CD4-positive, alpha-beta T cell treated with Interleukin-17A for 1 hour (primary cell): ENCODE measurements at regions not wholly inside any gene's neighbourhood (a gene's known extent, or its start where the extent isn't known, plus 50 kb on each side); places are given as distances from the start of the nearest gene placed in this dataset.
"Not testable (repeated sequence)": the region's sequence is repeated elsewhere in the genome, so short reads cannot be mapped to it uniquely, and the experiment has no call there.

Source experiments
- DNase-seq: peaks from one replicate; pipeline ENCODE4 v3.0.0-alpha.2; 2020

DNA sequence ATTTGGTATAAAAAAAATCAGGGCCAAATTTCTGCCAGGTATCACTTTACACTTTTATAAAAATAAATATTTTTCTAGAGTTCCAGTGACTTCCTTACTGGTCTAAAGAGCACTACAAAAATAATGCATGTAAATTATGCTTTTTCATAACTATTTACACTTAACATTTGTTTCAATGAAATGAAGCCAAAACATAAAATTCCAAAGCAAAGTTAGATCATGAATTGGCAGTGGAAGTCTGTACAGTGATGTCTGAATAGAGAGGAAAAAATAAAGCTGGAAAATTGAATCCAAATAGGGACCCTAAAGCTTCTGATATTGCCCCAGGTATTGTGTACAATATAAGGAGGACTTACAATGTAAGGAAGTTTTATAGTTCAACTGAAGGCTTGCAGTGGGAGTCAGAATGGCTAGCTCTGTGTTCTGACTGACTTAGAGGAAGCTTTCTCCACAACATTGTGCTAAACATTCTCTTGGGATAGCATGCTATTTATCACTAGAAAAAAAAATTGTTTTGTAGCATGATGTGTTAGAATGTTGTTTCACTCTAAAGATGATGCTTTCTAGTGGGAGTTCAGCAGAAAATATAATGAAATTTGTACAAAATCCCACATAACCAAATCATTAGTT lies 288.2 kb upstream of the UGT8 start:
- no peak for DNase-seq

DNA sequence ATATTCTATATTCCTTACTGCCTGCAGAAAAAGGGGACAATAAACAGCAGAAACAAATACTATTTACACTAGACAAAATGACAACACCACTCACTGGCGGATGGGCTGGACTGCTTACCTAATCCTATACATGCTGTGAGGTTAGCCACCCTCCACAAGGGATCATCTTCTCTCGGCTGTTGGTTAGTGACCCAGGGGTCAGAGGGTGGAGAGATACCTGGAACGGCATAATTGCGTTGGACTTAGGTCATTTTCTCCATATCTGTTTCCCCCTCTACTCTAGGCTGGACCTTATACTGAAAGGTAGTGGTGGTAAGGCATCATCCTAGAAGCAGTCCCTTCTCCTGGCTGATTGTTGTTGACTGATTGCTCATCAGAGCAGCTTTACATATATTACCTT lies 286.8 kb upstream of the UGT8 start:
- no peak for DNase-seq

DNA sequence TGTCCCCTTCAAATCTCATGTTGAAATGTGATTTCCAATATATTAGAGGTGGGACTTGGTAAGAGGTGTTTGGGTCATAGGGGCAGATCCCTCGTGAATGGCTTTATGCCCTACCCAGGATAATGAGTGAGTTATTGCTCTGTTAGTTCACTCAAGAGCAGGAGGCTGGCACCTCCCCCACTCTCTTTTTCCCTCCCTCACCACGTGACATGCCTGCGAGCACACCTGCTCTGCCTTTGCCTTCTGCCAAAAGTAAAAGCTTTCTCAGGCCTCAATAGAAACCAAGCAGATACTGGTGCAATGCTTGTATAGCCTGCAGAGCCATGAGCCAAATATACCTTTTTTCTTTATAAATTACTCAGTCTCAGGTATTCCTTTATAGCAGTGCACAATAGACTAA lies 286.3 kb upstream of the UGT8 start:
- no peak for DNase-seq

DNA sequence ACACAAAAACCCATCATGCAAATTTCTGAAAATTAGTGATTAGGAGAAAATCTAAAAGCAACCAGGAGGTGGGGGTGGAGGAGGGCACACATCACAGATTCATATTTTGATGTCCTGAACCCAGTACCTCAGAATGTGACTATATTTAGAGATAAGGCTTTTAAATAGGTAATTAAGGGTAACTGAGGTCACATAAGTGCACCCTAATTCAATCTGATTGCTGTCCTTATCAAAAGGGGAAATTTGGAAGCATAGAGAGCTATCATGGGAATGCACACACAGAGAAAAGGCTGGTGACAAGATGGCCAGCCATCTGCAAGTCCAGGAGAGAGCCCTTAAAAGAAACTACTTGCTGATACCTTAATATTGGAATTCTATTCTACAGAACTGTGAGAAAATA lies 281.8 kb upstream of the UGT8 start:
- DNase-seq, result no peak

DNA sequence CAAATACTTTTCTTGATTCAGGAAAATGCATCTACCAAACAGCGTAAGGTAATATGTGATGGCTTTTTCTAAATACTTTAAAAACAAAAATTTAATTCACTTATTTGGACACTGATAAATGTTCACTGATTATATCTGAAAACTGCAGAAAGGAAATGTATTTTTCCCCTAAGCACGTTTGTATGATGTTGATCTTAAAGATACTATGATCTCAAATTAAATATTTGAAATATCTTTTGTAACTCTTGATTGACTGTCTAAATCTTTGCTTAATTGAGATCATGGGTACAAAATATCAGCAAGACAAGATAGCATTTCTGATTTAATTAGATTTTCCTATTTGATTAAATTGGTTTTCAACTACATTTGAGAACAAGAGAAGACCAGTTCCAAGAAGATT lies 281.0 kb upstream of the UGT8 start:
- no peak for DNase-seq

DNA sequence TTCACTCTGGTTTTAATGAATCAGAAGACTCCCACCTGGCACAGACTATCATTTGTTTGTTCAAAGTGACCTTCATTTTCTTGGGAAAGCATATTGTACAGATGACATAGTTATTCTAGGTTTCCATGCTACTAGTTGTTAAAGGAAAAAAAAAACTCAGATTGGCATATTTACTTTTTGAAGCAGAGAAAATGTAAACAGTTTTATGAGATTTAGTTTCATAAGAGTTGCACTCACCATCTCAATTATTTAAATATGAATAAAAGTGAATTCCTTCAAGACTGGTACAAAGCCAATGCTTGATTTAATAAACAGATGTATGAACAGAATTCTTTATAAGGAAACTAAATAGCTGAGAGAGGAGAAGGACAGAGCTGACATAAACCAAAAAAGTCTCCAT lies 280.3 kb upstream of the UGT8 start:
- DNase-seq, result no peak

DNA sequence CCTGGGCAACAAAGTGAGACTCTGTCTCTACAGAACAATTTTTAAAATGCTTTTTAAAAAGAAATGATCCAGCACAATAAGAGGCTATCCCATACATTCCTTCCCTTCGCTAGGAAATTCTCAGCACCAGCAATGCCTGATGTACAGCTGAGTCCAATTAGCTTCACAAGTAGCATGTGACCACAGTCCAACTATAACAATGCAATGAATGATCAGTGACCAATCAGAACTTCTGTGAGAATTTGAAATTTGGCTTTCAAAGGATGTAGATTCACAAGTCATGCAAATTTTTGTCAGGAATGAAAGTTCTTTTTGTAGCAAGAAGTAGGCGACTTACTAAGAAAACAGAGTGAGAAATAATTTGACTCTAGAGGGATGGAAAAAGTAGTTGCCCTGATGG lies 278.5 kb upstream of the UGT8 start:
- DNase-seq, result no peak

DNA sequence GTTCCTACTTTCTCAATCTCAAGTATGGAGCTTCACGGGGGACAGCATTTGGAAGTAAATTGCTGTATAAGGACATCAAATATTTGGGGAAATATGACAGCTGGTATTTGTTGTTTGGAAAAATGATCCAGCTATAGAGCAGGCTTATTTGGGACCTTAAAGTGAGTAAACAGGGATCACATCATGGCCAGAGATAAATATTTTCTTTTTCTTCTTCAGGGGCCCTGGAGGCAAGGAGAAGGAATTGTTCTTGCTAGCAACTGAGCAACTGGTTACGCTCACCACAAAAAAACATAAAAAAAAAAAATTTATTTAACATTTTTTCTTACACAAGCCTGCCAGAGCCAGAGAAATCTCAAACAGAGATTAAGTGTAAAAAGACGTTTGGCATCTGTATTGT lies 277.2 kb upstream of the UGT8 start:
- no peak for DNase-seq

DNA sequence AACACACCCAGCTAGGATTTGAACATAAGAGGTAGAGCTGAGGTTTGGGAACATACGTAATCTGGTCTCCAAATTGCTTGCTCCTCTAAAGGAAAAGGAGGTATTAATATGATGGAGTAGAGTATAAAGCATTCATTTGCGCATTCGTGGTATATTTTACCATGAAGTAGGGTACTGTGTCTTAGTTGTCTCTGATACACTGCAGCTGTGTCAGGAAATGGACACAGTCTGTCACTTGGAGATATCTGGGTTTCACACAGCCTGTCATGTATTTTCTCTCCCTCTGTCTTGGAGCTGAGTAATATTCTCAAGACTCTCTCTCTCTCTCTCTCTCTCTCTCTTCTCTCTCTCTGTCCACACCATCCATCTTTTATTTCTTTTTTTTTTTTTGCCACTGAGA lies 274.8 kb upstream of the UGT8 start:
- DNase-seq, result no peak

DNA sequence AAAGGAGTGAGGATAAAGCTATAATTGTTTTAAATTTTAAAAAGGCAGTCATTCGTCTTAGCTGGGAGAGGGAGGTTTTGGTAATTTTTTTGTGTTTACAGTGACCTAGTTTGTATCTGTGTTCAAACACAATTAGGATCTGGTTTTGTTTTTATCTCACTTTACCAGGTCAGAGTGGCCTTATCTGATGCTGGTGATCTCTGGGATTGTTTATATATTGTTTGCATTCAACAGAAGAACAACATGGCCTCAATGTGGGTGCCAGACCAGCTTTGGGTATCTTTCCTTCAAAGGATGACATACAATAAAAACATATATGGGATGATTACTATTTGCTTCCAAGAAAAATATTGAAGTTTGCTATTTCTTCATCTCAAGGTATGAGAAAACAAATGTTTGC lies 272.2 kb upstream of the UGT8 start:
- DNase-seq, result no peak

DNA sequence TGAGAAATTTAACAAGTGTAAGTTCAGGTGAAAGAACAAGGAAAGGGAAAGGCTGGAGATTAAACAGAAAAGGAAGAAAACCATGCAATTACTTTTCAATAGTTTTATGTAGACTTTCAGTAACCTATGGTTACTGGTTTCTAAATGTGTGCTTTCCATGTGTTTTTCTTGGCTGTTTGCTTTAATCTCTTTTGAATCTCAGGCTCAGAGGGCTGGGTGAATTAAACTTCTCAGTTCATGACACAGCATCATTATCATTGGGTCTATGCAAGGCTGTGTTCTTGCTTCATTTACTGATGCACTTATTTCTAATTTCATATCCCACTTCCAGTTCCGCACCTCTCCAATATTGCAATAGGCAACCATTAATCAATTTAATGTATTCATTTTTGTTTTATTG lies 266.5 kb upstream of the UGT8 start:
- no peak for DNase-seq

DNA sequence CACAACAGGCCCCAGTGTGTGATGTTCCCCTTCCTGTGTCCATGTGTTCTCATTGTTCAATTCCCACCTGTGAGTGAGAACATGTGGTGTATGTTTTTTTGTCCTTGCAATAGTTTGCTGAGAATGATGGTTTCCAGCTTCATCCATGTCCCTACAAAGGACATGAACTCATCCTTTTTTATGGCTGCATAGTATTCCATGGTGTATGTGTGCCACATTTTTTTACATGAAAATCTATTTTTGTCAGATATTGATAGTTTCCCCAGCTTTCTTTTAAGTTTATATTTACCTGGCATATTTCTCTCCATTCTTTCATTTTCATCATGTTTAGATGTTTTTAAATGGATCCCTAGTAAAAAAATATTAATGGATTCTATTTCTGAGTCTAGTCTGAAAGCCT lies 264.2 kb upstream of the UGT8 start:
- not testable (repeated sequence) for DNase-seq

DNA sequence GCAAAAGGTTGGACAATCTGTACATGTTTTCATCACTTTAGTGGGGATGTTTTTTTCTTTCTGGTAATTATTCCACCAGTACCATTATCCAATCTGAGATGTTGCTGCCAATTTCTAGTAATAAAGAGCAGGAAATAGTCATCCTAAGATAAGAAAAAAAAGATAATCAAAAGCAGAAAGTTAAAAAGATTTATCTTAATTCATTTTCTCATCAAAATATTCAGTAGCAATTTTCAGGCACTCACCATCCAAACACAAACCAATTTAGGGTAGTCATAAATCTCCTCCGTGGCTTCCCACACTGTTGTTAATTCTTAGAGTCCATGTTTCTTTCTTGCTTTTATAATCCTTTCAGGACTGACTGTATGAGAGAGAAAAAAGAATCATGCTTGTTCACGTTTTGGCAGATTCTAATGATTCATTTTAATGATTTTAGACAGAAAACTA lies 263.7 kb upstream of the UGT8 start:
- no peak for DNase-seq

DNA sequence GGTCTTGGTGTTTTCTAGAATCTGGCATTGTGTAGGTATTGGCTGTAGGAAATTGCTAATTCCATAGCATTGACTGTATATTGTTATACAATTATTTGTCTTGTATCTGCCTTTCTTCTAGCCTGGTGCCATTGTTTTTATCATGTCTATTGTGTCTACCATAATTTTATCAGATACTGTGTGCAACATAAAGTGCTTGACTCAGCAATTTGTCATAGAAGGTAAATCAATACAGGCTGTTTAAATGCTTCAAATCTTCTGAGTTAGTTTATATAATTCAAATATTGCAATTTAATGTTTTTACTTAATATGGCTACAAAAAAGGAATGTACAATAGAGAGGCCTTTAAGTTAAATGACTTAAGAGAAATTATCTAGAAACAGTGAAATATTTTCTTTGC lies 263.3 kb upstream of the UGT8 start:
- DNase-seq, result no peak

DNA sequence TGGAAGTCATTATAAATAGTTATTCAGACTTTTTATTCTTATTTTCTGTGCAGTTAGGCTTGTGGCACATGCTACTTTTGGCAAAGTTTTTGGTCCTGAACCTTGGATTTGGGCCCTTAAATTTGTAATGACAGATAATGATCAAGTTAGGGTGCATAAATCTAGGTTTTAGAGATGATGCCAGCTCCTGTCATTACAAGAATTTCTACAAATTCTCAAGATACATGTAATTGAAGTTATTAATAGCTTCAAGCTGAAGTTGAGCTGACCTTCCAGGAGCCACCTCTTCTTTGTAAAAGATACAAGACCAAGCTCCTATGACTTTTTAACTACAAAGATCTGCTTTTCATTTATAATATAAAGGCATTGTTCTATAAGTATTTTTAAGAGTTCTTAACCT lies 255.6 kb upstream of the UGT8 start:
- no peak for DNase-seq

DNA sequence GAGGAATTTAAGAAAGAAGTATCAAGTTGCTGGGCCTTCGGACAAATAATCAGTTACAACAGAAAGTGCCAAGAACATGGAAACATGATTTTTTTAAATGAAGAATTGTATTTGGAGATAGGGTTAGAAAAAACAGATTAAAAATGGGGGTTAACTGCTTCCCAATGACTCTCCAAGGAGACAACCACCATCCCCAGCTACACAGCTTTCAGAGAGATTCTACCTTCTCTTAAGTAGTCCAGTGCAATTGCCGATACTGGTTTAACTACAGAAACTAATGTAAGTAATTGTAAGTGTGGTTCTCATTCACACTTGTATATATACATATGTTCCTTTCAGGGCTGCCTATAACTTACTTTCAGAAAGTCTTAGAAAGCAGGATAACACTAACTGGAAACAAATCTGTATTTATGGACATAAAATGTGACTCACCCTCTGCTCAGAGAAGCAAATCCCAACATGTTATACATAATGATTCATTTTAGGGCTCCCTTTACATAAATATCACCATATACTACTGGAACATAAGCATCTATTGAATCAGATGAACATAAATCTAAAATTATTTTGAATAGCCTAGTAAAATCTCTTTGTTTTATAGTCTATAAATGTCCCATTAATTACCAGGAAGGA lies 248.9 kb upstream of the UGT8 start:
- DNase-seq, result no peak

DNA sequence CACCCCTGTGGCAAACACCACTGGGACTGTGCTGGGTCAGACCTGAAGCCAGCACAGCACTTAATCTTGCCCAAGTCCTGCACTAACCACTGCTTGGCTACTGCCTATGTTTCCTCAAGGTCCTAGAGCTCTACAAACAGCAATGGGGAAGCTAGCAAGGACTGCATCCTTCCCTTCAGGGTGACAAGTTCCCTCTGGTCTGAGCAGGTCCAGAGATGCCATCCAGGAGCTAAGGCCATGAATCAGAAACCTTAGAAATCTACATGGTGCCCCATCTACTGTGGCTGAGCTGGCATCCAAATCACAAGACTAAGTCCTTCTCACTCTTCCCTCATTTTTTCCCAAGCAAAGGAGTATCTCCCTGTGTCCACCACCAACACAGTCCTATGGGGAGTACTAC lies 239.7 kb upstream of the UGT8 start:
- DNase-seq, result no peak

DNA sequence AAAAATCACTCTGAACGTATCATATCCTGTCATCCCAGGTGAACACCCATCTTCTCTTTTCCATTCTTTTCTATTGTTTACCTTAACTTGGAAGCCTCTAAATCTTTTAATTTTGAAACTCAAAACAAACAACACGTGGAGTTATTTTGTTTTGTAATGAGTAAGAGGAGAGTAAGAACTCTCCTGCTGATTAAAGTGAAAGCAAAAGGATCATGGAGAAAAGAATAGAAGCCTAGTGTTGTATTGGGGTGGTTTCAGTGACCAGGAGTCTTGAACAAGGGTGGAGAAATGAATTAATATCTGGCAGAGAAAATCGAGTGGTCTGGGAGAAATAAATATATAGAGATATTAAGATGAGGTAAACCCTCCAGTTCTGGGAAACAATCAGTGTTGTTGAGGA lies 237.4 kb upstream of the UGT8 start:
- no peak for DNase-seq

DNA sequence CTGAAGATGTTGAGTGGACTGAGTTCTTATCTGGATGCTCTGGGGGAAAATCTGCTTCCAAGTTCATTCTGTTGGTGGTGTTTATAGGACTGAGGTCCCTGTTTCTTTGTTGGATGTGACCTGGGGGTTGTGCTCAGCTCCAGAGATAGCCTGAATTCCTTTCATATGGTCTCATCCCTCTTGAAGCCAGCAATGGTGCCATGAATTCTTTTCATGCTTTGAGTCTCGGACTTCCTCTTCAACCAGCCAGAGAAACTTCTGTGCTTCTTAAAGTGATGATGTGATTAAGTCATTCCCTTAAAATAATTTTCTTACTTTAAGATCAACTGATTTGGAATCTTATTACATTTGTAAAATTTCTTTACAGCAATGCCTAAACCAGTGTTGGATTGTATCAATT lies 233.8 kb upstream of the UGT8 start:
- DNase-seq, result no peak

DNA sequence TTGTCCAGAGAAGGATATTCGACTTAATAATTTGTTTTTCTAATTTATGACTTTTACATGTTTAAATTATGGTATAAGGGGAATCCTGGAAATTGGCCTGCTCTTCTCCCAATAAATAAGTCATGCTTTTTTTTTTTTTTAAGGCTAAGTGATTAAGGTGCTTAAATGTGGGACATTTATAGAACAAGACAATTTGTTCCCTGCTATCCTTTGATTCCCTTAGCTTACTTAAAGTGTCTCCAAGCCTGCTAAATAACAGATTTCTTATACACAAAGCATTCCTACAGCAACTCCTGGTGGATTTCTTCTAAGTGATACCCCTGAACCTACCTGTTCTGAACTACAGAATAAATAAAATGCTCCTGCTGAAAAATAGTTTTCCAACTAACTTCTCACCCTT lies 233.0 kb upstream of the UGT8 start:
- DNase-seq, result no peak

DNA sequence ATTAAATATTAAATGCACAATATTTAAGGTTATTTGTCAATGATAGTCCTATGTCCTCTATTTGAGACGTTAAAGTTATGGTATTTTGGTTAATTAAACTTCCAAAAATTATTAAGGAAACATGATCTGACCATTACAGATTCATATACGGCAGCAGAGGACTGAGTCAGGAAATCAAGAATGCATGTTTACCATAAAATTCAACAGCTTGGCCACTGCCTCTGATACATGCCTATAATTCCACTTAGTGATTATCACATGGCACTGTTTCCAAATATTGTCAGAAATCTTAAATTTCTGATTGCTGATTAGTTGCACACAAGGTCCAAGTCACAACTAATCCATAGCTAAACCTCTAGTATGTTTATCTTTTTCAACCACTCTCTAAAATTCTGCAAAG lies 232.2 kb upstream of the UGT8 start:
- no peak for DNase-seq

DNA sequence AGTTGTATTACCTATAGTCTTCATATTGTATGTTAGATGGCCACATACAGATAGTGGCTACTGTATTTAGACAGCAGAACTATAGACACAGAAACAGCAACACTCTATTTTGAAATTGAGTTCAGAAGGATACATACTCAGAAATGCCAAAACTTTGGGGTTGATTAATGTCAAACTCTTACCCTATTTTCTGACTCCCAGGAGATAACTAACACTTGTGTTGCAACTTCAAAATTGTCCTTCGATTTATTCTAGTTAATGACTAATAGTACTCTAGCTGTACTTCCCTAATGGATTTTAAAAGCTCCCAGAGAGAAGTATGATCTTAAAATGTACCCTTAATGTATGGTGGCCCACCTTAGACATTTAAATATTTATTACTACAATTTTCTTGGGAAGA lies 229.9 kb upstream of the UGT8 start:
- DNase-seq, result no peak

DNA sequence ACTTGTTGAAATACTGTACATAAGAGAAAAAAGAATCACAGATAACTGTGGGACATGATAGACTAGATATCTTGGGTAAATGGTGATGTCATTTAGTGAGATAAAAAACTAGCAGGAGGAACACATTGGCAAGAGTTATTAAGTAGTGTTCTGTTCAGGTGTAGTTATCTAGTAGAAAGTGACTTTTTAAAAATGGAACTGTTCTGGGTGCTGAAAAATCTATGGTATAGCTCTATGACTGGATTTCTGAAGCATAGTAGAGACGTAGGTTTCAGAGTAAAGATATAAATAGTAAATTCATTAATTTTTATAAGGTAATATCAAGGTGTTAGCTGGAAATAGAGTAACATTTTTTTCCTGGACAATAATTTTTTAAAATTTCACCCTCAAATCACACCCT lies 225.1 kb upstream of the UGT8 start:
- DNase-seq, result no peak

DNA sequence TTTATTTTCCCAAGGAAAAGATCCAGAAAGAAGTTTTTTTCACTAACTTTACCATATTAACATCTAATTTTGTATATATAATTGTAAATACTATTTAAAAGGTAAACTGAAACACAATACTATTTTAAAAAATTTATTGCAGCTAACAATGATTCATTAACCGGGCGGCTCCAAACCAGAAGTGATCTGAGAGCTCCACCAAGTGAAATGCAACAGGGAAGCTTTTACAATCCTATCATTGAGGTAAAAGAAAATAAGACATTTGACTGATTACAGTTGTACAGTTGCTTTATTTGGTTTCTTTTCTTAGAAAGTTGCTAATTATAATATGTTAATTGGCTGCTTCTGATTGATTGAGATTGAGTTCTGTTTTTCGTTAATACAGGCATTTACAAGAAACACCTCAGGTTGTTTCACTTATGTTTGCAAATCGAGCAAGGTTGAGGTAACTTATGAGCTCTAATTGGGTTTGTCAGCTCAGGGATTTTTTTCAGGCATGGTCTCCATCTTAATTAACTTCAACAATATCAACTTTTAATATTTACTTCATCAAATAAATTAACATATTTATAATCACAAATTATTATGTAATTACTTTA lies 220.2 kb upstream of the UGT8 start:
- DNase-seq, result no peak

DNA sequence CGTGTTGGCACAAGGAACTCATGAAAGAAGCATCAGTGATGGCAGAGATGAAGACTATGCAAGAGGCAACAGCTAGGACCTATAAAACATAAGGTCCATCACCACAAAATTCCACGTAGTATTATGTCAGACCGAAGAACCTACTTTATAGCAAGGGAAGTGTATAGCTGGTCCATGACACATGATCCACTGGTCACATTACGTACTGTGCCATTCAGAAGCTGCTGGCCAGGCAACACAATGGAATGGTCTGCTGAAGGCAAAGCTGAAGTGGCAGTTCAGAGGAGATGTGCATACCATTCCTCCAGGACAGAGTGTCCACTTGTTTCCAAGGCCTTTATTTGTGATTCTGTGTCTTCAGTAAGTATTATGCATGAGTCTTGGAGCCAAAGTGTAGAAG lies 215.5 kb upstream of the UGT8 start:
- DNase-seq, result no peak
